Mucosa of rectum (tissue), 2 donors: ENCODE measurements at regions not wholly inside any gene's neighbourhood (a gene's known extent, or its start where the extent isn't known, plus 50 kb on each side); places are given as distances from the start of the nearest gene placed in this dataset.

Source experiments
- H3K27ac ChIP-seq, 2 donors: one replicate each; pipeline ENCODE4 v1.7.0; 2013; ENCODE audit warnings: inconsistent platforms in 2 of 2, low read depth in 2 of 2, low read length in 2 of 2
- H3K27me3 ChIP-seq, 2 donors: one replicate each; pipeline ENCODE4 v1.7.0; 2013; ENCODE audit warnings: low read length in 2 of 2; ENCODE audit not compliant: control insufficient read depth in 2 of 2, insufficient read depth in 2 of 2
- H3K36me3 ChIP-seq, 2 donors: one replicate each; pipeline ENCODE4 v1.7.0; 2013; ENCODE audit warnings: low read length in 2 of 2; ENCODE audit not compliant: control insufficient read depth in 2 of 2, insufficient read depth in 2 of 2
- H3K4me1 ChIP-seq, 2 donors: one replicate each; pipeline ENCODE4 v1.7.0; 2013; ENCODE audit warnings: low read length in 2 of 2, mild to moderate bottlenecking in 1 of 2; ENCODE audit not compliant: control insufficient read depth in 2 of 2, insufficient read depth in 2 of 2
- H3K4me3 ChIP-seq, 2 donors: one replicate each; pipeline ENCODE4 v1.7.0; 2013; ENCODE audit warnings: low read length in 2 of 2
- H3K9ac ChIP-seq, 2 donors: one replicate each; pipeline ENCODE4 v1.7.0; 2013; ENCODE audit warnings: low read length in 2 of 2, low read depth in 1 of 2, mild to moderate bottlenecking in 1 of 2
- H3K9me3 ChIP-seq, 2 donors: one replicate each; pipeline ENCODE4 v1.7.0; 2013; ENCODE audit warnings: low read length in 2 of 2; ENCODE audit not compliant: control insufficient read depth in 2 of 2
- donor health status: healthy.
- donor health status: Normal muscosa, but diverticular disease.

DNA sequence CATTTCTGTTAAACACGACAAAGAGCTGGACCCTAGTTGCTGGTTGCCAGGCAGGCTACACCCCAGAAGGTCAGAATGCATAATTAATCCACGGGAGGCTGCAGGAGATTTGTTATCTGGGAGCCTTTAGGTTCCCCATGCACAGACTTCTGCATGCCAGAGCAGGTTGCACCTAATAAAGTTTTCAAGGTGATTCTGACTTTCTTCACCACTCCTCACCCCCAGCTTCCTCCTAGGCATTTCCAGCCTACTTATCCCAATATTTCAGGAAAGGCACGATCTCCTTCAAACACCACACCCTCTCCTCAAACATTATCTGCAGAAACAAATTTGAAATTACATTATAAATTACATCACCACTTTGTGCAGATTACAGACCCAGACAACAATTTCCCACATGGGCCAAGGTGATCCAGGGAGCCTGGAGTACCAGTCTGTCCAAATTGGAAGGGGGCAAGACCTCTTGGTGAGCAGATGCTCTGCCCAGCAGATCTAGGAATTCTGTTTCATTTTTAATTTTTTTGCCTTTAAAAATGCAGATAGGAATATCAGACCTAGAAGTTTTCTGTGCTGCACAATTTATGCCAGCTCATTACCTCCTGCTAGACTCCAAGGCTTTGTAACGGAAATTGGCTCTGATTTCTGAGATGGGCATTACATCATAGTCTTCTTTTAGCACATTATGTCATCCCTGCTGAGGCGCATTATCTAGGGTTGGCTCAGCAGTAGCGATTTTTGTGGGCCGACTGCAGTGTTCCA lies 363.4 kb upstream of the SLC30A5 start:
- Histone ChIP-seq H3K4me1 (peaks cover 0 to 3% of the 10 kb centered on the region in 2 donors), H3K27me3 (no peaks in the 10 kb centered on the region), H3K9me3 (no peaks in the 10 kb centered on the region), H3K9ac (no peak overlapping the region), H3K27ac (no peak overlapping the region), H3K36me3 (no peaks in the 10 kb centered on the region), H3K4me3 (no peak overlapping the region)

GRCh38 chr5:68730979-68731654 lies 362.7 kb upstream of the SLC30A5 start:
- Histone ChIP-seq H3K9me3 (no peaks in the 10 kb centered on the region), H3K27me3 (no peaks in the 10 kb centered on the region), H3K9ac (no peak overlapping the region), H3K4me1 (peaks cover 0 to 3% of the 10 kb centered on the region in 2 donors), H3K36me3 (no peaks in the 10 kb centered on the region), H3K4me3 (no peak overlapping the region), H3K27ac (no peak overlapping the region)

DNA sequence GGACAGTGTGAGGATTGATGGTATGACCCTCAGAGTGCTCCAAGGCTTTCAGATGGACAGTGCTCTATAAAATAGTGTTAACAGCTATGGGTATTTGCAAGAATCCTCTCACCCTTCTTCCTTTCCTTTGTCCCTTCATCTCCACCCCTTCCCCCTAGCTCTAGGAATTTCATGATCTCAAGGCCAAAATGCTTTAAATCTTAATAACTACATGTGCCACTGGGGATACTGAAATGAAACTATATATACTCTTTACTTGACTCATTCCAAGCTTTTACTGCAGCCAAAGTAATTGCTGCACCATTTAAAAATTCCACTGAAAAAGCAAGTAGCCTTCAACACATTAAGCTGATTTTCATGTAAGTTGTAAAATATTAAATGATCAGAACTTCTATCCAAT lies 361.6 kb upstream of the SLC30A5 start:
- Histone ChIP-seq H3K9me3 (no peaks in the 10 kb centered on the region), H3K36me3 (no peaks in the 10 kb centered on the region), H3K9ac (no peak overlapping the region), H3K4me3 (no peak overlapping the region), H3K4me1 (peaks cover 0 to 3% of the 10 kb centered on the region in 2 donors), H3K27ac (no peak overlapping the region), H3K27me3 (no peaks in the 10 kb centered on the region)

GRCh38 chr5:68734781-68735180 lies 359.0 kb upstream of the SLC30A5 start:
- Histone ChIP-seq H3K27me3 (no peaks in the 10 kb centered on the region), H3K9ac (no peak overlapping the region), H3K9me3 (no peaks in the 10 kb centered on the region), H3K4me3 (no peak overlapping the region), H3K4me1 (peaks cover 0 to 3% of the 10 kb centered on the region in 2 donors), H3K27ac (no peak overlapping the region), H3K36me3 (no peaks in the 10 kb centered on the region)

GRCh38 chr5:68738236-68738635 lies 355.6 kb upstream of the SLC30A5 start:
- Histone ChIP-seq H3K27me3 (no peaks in the 10 kb centered on the region), H3K9ac (no peak overlapping the region), H3K36me3 (no peaks in the 10 kb centered on the region), H3K4me1 (no peaks in the 10 kb centered on the region), H3K27ac (no peak overlapping the region), H3K9me3 (no peaks in the 10 kb centered on the region), H3K4me3 (no peak overlapping the region)

DNA sequence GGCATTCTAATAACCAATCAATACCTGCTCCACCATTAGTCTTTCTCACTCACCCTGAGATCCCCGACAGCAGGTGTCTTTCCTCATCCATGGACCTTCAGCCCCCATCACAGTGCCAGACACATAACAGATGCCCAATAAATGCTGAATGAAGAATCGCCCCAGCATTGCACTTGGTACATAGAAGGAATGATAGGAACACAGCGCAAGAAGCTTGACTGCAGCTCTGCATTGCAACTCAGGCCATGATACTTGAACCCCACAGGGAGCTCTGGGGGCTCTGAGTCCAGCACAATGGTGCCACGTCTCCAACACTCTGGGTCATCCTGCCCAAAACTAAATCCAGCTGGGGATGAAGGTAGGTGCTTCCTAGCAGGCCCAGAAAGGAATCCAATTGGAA lies 355.0 kb upstream of the SLC30A5 start:
- Histone ChIP-seq H3K4me3 (no peak overlapping the region), H3K27me3 (no peaks in the 10 kb centered on the region), H3K27ac (no peak overlapping the region), H3K9ac (no peak overlapping the region), H3K9me3 (no peaks in the 10 kb centered on the region), H3K4me1 (no peaks in the 10 kb centered on the region), H3K36me3 (no peaks in the 10 kb centered on the region)

- Histone ChIP-seq H3K27ac (no peak overlapping the region), H3K27me3 (no peaks in the 10 kb centered on the region), H3K36me3 (no peaks in the 10 kb centered on the region), H3K9me3 (no peaks in the 10 kb centered on the region), H3K4me1 (no peaks in the 10 kb centered on the region), H3K9ac (no peak overlapping the region), H3K4me3 (no peak overlapping the region)
Observed at GRCh38 chr5:68739752-68740151, 354.1 kb upstream of the SLC30A5 start.

GRCh38 chr5:68740226-68740910 lies 353.4 kb upstream of the SLC30A5 start:
- H3K4me3 ChIP-seq = no peak overlapping the region
- H3K9me3 ChIP-seq = no peaks in the 10 kb centered on the region
- no peaks in the 10 kb centered on the region for H3K27me3 ChIP-seq
- no peaks in the 10 kb centered on the region for H3K36me3 ChIP-seq
- H3K4me1 ChIP-seq = no peaks in the 10 kb centered on the region
- no peak overlapping the region for H3K27ac ChIP-seq
- no peak overlapping the region for H3K9ac ChIP-seq

- Histone ChIP-seq H3K4me3 (no peak overlapping the region), H3K9ac (no peak overlapping the region), H3K27ac (no peak overlapping the region)
Observed at GRCh38 chr5:68744206-68744605, 349.6 kb upstream of the SLC30A5 start.

DNA sequence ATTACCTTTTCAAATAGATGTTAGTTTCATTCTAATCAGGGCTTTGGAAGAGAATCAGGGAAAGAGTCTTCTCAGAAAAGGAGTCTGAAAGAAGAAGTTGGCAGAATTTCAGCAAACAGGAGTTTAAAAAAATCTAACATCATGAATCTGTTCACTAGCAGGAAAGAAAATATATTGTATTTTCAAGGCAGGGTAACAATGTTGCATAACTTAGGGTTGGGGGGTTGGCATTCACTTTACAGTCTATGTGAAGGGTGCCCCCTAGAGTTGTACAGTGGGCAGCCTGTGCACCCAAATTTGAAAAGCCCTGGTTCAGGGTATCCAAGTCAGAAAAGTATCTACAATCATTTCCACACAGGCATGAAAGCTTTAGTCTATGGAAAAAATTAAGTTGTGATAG lies 348.4 kb upstream of the SLC30A5 start:
- no peaks in the 10 kb centered on the region for H3K4me1 ChIP-seq
- no peaks in the 10 kb centered on the region for H3K9me3 ChIP-seq
- H3K9ac ChIP-seq = no peak overlapping the region

More at GRCh38 chr5:68744206-68744605, 349.6 kb upstream of the SLC30A5 start:
- H3K36me3 ChIP-seq = no peaks in the 10 kb centered on the region
- H3K4me1 ChIP-seq = no peaks in the 10 kb centered on the region
- H3K27me3 ChIP-seq = no peaks in the 10 kb centered on the region
- H3K9me3 ChIP-seq = no peaks in the 10 kb centered on the region

More for the DNA sequence above, 348.4 kb upstream of the SLC30A5 start:
- H3K36me3 ChIP-seq = no peaks in the 10 kb centered on the region
- no peak overlapping the region for H3K4me3 ChIP-seq
- no peak overlapping the region for H3K27ac ChIP-seq
- H3K27me3 ChIP-seq = no peaks in the 10 kb centered on the region
